ENCODE measurements at regions not wholly inside any gene's neighbourhood (a gene's known extent, or its start where the extent isn't known, plus 50 kb on each side); places are given as distances from the start of the nearest gene placed in this dataset.

GRCh38 chr20:11267762-11268335 lies 594.0 kb upstream of the JAG1 start:
- DNase-seq: no peak

GRCh38 chr20:11270566-11270965 lies 596.8 kb upstream of the JAG1 start:
- no peak for DNase-seq

GRCh38 chr20:11271319-11271718 lies 597.5 kb upstream of the JAG1 start:
- DNase-seq: no peak

GRCh38 chr20:11271920-11272594 lies 598.3 kb upstream of the JAG1 start:
- DNase-seq: no peak

GRCh38 chr20:11274141-11274594 lies 600.4 kb upstream of the JAG1 start:
- DNase-seq: no peak

GRCh38 chr20:11275740-11276139 lies 601.9 kb upstream of the JAG1 start:
- no peak for DNase-seq

- DNase-seq: no peak
Observed at GRCh38 chr20:11277170-11277569, 603.4 kb upstream of the JAG1 start.

- DNase-seq: no peak
Observed at GRCh38 chr20:11277858-11278257, 604.1 kb upstream of the JAG1 start.

GRCh38 chr20:11278461-11278860 lies 604.7 kb upstream of the JAG1 start:
- DNase-seq: no peak

GRCh38 chr20:11281240-11281639 lies 607.4 kb upstream of the JAG1 start:
- no peak for DNase-seq

GRCh38 chr20:11281768-11282167 lies 608.0 kb upstream of the JAG1 start:
- DNase-seq: no peak

- no peak for DNase-seq
Observed at GRCh38 chr20:11287126-11287525, 613.3 kb upstream of the JAG1 start.

GRCh38 chr20:11296221-11296620 lies 621.5 kb upstream of the BTBD3 start:
- DNase-seq: no peak

GRCh38 chr20:11296951-11297350 lies 620.7 kb upstream of the BTBD3 start:
- DNase-seq: no peak

GRCh38 chr20:11301699-11302098 lies 616.0 kb upstream of the BTBD3 start:
- DNase-seq: no peak

- no peak for DNase-seq
Observed at GRCh38 chr20:11302436-11302835, 615.3 kb upstream of the BTBD3 start.

GRCh38 chr20:11304795-11305194 lies 612.9 kb upstream of the BTBD3 start:
- DNase-seq: no peak

GRCh38 chr20:11305406-11305805 lies 612.3 kb upstream of the BTBD3 start:
- DNase-seq: no peak

GRCh38 chr20:11311659-11312224 lies 606.0 kb upstream of the BTBD3 start:
- DNase-seq: no peak

GRCh38 chr20:11315525-11315924 lies 602.2 kb upstream of the BTBD3 start:
- DNase-seq: no peak

GRCh38 chr20:11316244-11316643 lies 601.4 kb upstream of the BTBD3 start:
- DNase-seq: no peak

- no peak for DNase-seq
Observed at GRCh38 chr20:11320033-11320432, 597.7 kb upstream of the BTBD3 start.

- DNase-seq: no peak
Observed at GRCh38 chr20:11323816-11324215, 593.9 kb upstream of the BTBD3 start.

- no peak for DNase-seq
Observed at GRCh38 chr20:11324990-11325389, 592.7 kb upstream of the BTBD3 start.

- no peak for DNase-seq
Observed at GRCh38 chr20:11328839-11329238, 588.9 kb upstream of the BTBD3 start.
